ENCODE measurements at regions not wholly inside any gene's neighbourhood (a gene's known extent, or its start where the extent isn't known, plus 50 kb on each side); places are given as distances from the start of the nearest gene placed in this dataset. TPM values are rescaled to one million over a fixed set of nuclear protein-coding genes. Genes with fewer than 3 reads are reported as not detected.
"Not testable (repeated sequence)": the region's sequence is repeated elsewhere in the genome, so short reads cannot be mapped to it uniquely, and the experiment has no call there.

- no peaks in the 10 kb centered on the region for H3K36me3 ChIP-seq
- no peak for DNase-seq (ENCODE audit: low spot score in 2 of 2)
- TF ChIP-seq EP300 (IDR thresholded peaks at IDR 0.05) (no peak), POLR2A (IDR thresholded peaks at IDR 0.05) (no peak), CTCF (IDR thresholded peaks at IDR 0.05) (no peak)
- H3K9me3 ChIP-seq: no peaks in the 10 kb centered on the region
- 96 to 98% methylated on average over 19 to 36 of the region's 43 CpGs for WGBS, 2 donors
- H3K27me3 ChIP-seq: no peaks in the 10 kb centered on the region
- H3K27ac ChIP-seq: no peak overlapping the region
- no peak overlapping the region for H3K4me3 ChIP-seq
- H3K4me1 ChIP-seq: peaks cover 0 to 13% (median 4%) of the 10 kb centered on the region in 4 donors
These were observed 58.4 kb upstream of the PPP1R12A start for GRCh38 chr12:79993106-79993862.

- Histone ChIP-seq H3K4me3 (no peak overlapping the region), H3K27ac (no peak overlapping the region), H3K36me3 (no peaks in the 10 kb centered on the region), H3K27me3 (no peaks in the 10 kb centered on the region), H3K4me1 (peaks cover 0 to 5% (median under 1%) of the 10 kb centered on the region in 4 donors), H3K9me3 (no peaks in the 10 kb centered on the region)
- no peak for TF ChIP-seq EP300 (IDR thresholded peaks at IDR 0.05)
- TF ChIP-seq CTCF (IDR thresholded peaks at IDR 0.05): no peak
- no peak for TF ChIP-seq POLR2A (IDR thresholded peaks at IDR 0.05)
- 91 to 94% methylated on average over 3 of the region's 3 CpGs for WGBS, 2 donors
- DNase-seq (ENCODE audit: low spot score in 2 of 2): no peak
These were observed 56.7 kb upstream of the PPP1R12A start for GRCh38 chr12:79991586-79991985.

GRCh38 chr12:79990509-79991338, 55.8 kb upstream of the PPP1R12A start:
- H3K36me3 ChIP-seq; DNase-seq (ENCODE audit: low spot score in 2 of 2); H3K4me1 ChIP-seq; H3K9me3 ChIP-seq; H3K27me3 ChIP-seq; H3K4me3 ChIP-seq; H3K27ac ChIP-seq: not testable (repeated sequence)
- 76 to 77% methylated on average over 10 of the region's 10 CpGs for WGBS, 2 donors

GRCh38 chr12:79988368-79988767, 53.5 kb upstream of the PPP1R12A start:
- H3K36me3 ChIP-seq: no peaks in the 10 kb centered on the region
- H3K4me1 ChIP-seq: no peaks in the 10 kb centered on the region
- H3K27me3 ChIP-seq: no peaks in the 10 kb centered on the region
- no peaks in the 10 kb centered on the region for H3K9me3 ChIP-seq
- H3K27ac ChIP-seq: no peak overlapping the region
- TF ChIP-seq POLR2A (IDR thresholded peaks at IDR 0.05): no peak
- TF ChIP-seq EP300 (IDR thresholded peaks at IDR 0.05): no peak
- no peak for TF ChIP-seq CTCF (IDR thresholded peaks at IDR 0.05)
- H3K4me3 ChIP-seq: no peak overlapping the region
- no peak for DNase-seq (ENCODE audit: low spot score in 2 of 2)

- Histone ChIP-seq H3K4me1 (no peaks in the 10 kb centered on the region), H3K36me3 (no peaks in the 10 kb centered on the region), H3K9me3 (no peaks in the 10 kb centered on the region), H3K4me3 (no peak overlapping the region), H3K27me3 (no peaks in the 10 kb centered on the region), H3K27ac (no peak overlapping the region)
- DNase-seq (ENCODE audit: low spot score in 2 of 2): no peak
- no peak for TF ChIP-seq POLR2A (IDR thresholded peaks at IDR 0.05)
- no peak for TF ChIP-seq CTCF (IDR thresholded peaks at IDR 0.05)
- no peak for TF ChIP-seq EP300 (IDR thresholded peaks at IDR 0.05)
- WGBS, 2 donors: 58 to 70% methylated on average over 2 of the region's 2 CpGs
These were observed 52.8 kb upstream of the PPP1R12A start for GRCh38 chr12:79987731-79988130.

Small RNA genes lying in the stretch of these regions (small RNA-seq; reads per million reads assigned to genes)
- not detected for gene SNRPGP20

Data from tibial nerve (tissue), 4 donors.